ENCODE measurements at regions not wholly inside any gene's neighbourhood (a gene's known extent, or its start where the extent isn't known, plus 50 kb on each side); places are given as distances from the start of the nearest gene placed in this dataset.

GRCh38 chr2:123864416-123864815, 160.7 kb upstream of the CNTNAP5 start:
- Mint-ChIP-seq H3K4me1 (no peaks in the 10 kb centered on the region), H3K36me3 (no peaks in the 10 kb centered on the region), H3K27ac (no peak overlapping the region), H3K9me3 (peaks cover 6% of the 10 kb centered on the region), H3K27me3 (no peaks in the 10 kb centered on the region), H3K4me3 (no peak overlapping the region)
- POLR2A ChIA-PET, result no interaction called here
- DNase-seq (no peak), ATAC-seq (ENCODE audit: low read depth) (no peak)

- H3K4me1 Mint-ChIP-seq, result no peaks in the 10 kb centered on the region
- H3K27ac Mint-ChIP-seq, result no peak overlapping the region
- H3K4me3 Mint-ChIP-seq, result no peak overlapping the region
- ATAC-seq (ENCODE audit: low read depth) (no peak), DNase-seq (no peak)
- H3K27me3 Mint-ChIP-seq, result no peaks in the 10 kb centered on the region
- POLR2A ChIA-PET, result no interaction called here
- H3K9me3 Mint-ChIP-seq, result peaks cover 2% of the 10 kb centered on the region
- no peaks in the 10 kb centered on the region for H3K36me3 Mint-ChIP-seq
Measured at GRCh38 chr2:123870206-123870880, 154.7 kb upstream of the CNTNAP5 start.

GRCh38 chr2:123870881-123871276, 154.2 kb upstream of the CNTNAP5 start:
- ATAC-seq (ENCODE audit: low read depth), result no peak
- H3K27ac Mint-ChIP-seq, result no peak overlapping the region
- H3K4me1 Mint-ChIP-seq, result no peaks in the 10 kb centered on the region
- no peak for DNase-seq
- peaks cover 2% of the 10 kb centered on the region for H3K9me3 Mint-ChIP-seq
- H3K4me3 Mint-ChIP-seq, result no peak overlapping the region
- no peaks in the 10 kb centered on the region for H3K27me3 Mint-ChIP-seq
- H3K36me3 Mint-ChIP-seq, result no peaks in the 10 kb centered on the region
- POLR2A ChIA-PET, result no interaction called here

GRCh38 chr2:123890148-123890547, 134.9 kb upstream of the CNTNAP5 start:
- Mint-ChIP-seq H3K36me3 (no peaks in the 10 kb centered on the region), H3K9me3 (peaks cover 18% of the 10 kb centered on the region), H3K4me1 (no peaks in the 10 kb centered on the region), H3K4me3 (no peak overlapping the region), H3K27me3 (no peaks in the 10 kb centered on the region), H3K27ac (no peak overlapping the region)
- no peak for DNase-seq
- POLR2A ChIA-PET, result no interaction called here
- no peak for ATAC-seq (ENCODE audit: low read depth)

GRCh38 chr2:123894167-123894566, 130.9 kb upstream of the CNTNAP5 start:
- Mint-ChIP-seq H3K27ac (no peak overlapping the region), H3K36me3 (no peaks in the 10 kb centered on the region), H3K4me3 (no peak overlapping the region), H3K9me3 (peaks cover 18% of the 10 kb centered on the region), H3K27me3 (no peaks in the 10 kb centered on the region), H3K4me1 (no peaks in the 10 kb centered on the region)
- ATAC-seq (ENCODE audit: low read depth), result no peak
- no peak for DNase-seq
- POLR2A ChIA-PET, result no interaction called here

GRCh38 chr2:123895651-123896050, 129.4 kb upstream of the CNTNAP5 start:
- ATAC-seq (ENCODE audit: low read depth), result no peak
- H3K36me3 Mint-ChIP-seq, result no peaks in the 10 kb centered on the region
- DNase-seq, result no peak

GRCh38 chr2:123901256-123901655, 123.8 kb upstream of the CNTNAP5 start:
- POLR2A ChIA-PET, result no interaction called here
- ATAC-seq (ENCODE audit: low read depth), result no peak
- Mint-ChIP-seq H3K36me3 (no peaks in the 10 kb centered on the region), H3K9me3 (peaks cover 9% of the 10 kb centered on the region), H3K27me3 (peaks cover 2% of the 10 kb centered on the region), H3K4me1 (no peaks in the 10 kb centered on the region), H3K4me3 (no peak overlapping the region), H3K27ac (no peak overlapping the region)
- no peak for DNase-seq

More at GRCh38 chr2:123895651-123896050, 129.4 kb upstream of the CNTNAP5 start:
- H3K27ac Mint-ChIP-seq, result no peak overlapping the region
- H3K4me1 Mint-ChIP-seq, result no peaks in the 10 kb centered on the region
- H3K27me3 Mint-ChIP-seq, result peaks cover 2% of the 10 kb centered on the region
- peaks cover 16% of the 10 kb centered on the region for H3K9me3 Mint-ChIP-seq
- H3K4me3 Mint-ChIP-seq, result no peak overlapping the region
- POLR2A ChIA-PET, result no interaction called here

- peaks cover 2% of the 10 kb centered on the region for H3K9me3 Mint-ChIP-seq
- H3K27ac Mint-ChIP-seq, result no peak overlapping the region
- POLR2A ChIA-PET, result no interaction called here
- no peaks in the 10 kb centered on the region for H3K27me3 Mint-ChIP-seq
- H3K36me3 Mint-ChIP-seq, result no peaks in the 10 kb centered on the region
- DNase-seq, result no peak
- no peak for ATAC-seq (ENCODE audit: low read depth)
- H3K4me1 Mint-ChIP-seq, result no peaks in the 10 kb centered on the region
- no peak overlapping the region for H3K4me3 Mint-ChIP-seq
Measured at GRCh38 chr2:123906361-123906760, 118.7 kb upstream of the CNTNAP5 start.

- Mint-ChIP-seq H3K9me3 (no peaks in the 10 kb centered on the region), H3K36me3 (no peaks in the 10 kb centered on the region), H3K4me3 (no peak overlapping the region), H3K4me1 (no peaks in the 10 kb centered on the region), H3K27me3 (no peaks in the 10 kb centered on the region), H3K27ac (no peak overlapping the region)
- POLR2A ChIA-PET, result no interaction called here
- ATAC-seq (ENCODE audit: low read depth) (no peak), DNase-seq (no peak)
Measured at GRCh38 chr2:123908522-123908921, 116.6 kb upstream of the CNTNAP5 start.

GRCh38 chr2:123912171-123912570, 112.9 kb upstream of the CNTNAP5 start:
- Mint-ChIP-seq H3K9me3 (no peaks in the 10 kb centered on the region), H3K27me3 (no peaks in the 10 kb centered on the region), H3K4me3 (no peak overlapping the region), H3K27ac (no peak overlapping the region), H3K4me1 (no peaks in the 10 kb centered on the region), H3K36me3 (no peaks in the 10 kb centered on the region)
- ATAC-seq (ENCODE audit: low read depth) (no peak), DNase-seq (no peak)
- POLR2A ChIA-PET, result interaction anchor here (0.7 kb wide), 1 partner anchor 12 kb away, joined by 3 read pairs; no protein-coding TSS in a partner anchor

GRCh38 chr2:123913143-123913735, 111.8 kb upstream of the CNTNAP5 start:
- POLR2A ChIA-PET, result interaction anchor here (0.7 kb wide), 1 partner anchor 11 kb away, joined by 3 read pairs; no protein-coding TSS in a partner anchor
- no peak for ATAC-seq (ENCODE audit: low read depth)
- no peak overlapping the region for H3K27ac Mint-ChIP-seq
- no peaks in the 10 kb centered on the region for H3K27me3 Mint-ChIP-seq
- no peaks in the 10 kb centered on the region for H3K4me1 Mint-ChIP-seq
- no peak for DNase-seq
- H3K9me3 Mint-ChIP-seq, result no peaks in the 10 kb centered on the region
- no peak overlapping the region for H3K4me3 Mint-ChIP-seq
- no peaks in the 10 kb centered on the region for H3K36me3 Mint-ChIP-seq

- no peak overlapping the region for H3K4me3 Mint-ChIP-seq
- no peak overlapping the region for H3K27ac Mint-ChIP-seq
- ATAC-seq (ENCODE audit: low read depth) (no peak), DNase-seq (no peak)
- POLR2A ChIA-PET, result no interaction called here
- no peaks in the 10 kb centered on the region for H3K27me3 Mint-ChIP-seq
- no peaks in the 10 kb centered on the region for H3K36me3 Mint-ChIP-seq
- H3K4me1 Mint-ChIP-seq, result no peaks in the 10 kb centered on the region
- no peaks in the 10 kb centered on the region for H3K9me3 Mint-ChIP-seq
Measured at GRCh38 chr2:123915380-123915779, 109.7 kb upstream of the CNTNAP5 start.

- H3K9me3 Mint-ChIP-seq, result no peaks in the 10 kb centered on the region
- ATAC-seq (ENCODE audit: low read depth) (no peak), DNase-seq (no peak)
- H3K27me3 Mint-ChIP-seq, result no peaks in the 10 kb centered on the region
- H3K27ac Mint-ChIP-seq, result no peak overlapping the region
- H3K36me3 Mint-ChIP-seq, result no peaks in the 10 kb centered on the region
- no peaks in the 10 kb centered on the region for H3K4me1 Mint-ChIP-seq
- POLR2A ChIA-PET, result no interaction called here
- no peak overlapping the region for H3K4me3 Mint-ChIP-seq
Measured at GRCh38 chr2:123916051-123916450, 109.0 kb upstream of the CNTNAP5 start.

GRCh38 chr2:123916531-123916930, 108.6 kb upstream of the CNTNAP5 start:
- no peak overlapping the region for H3K27ac Mint-ChIP-seq
- DNase-seq (no peak), ATAC-seq (ENCODE audit: low read depth) (no peak)
- no peaks in the 10 kb centered on the region for H3K36me3 Mint-ChIP-seq
- no peaks in the 10 kb centered on the region for H3K9me3 Mint-ChIP-seq
- no peaks in the 10 kb centered on the region for H3K4me1 Mint-ChIP-seq
- no peak overlapping the region for H3K4me3 Mint-ChIP-seq
- H3K27me3 Mint-ChIP-seq, result no peaks in the 10 kb centered on the region
- POLR2A ChIA-PET, result no interaction called here
